ENCODE measurements at regions not wholly inside any gene's neighbourhood (a gene's known extent, or its start where the extent isn't known, plus 50 kb on each side); places are given as distances from the start of the nearest gene placed in this dataset.

- TF ChIP-seq CTCF (IDR thresholded peaks at IDR 0.05) (no peak), POLR2A (IDR thresholded peaks at IDR 0.05; ENCODE audit: low read depth) (no peak), EP300 (IDR thresholded peaks at IDR 0.05) (no peak), POLR2AphosphoS5 (IDR thresholded peaks at IDR 0.05) (no peak)
Observed at GRCh38 chr1:232207073-232207866, 422.7 kb downstream of the SIPA1L2 start.

All from esophagus muscularis mucosa (tissue), 4 donors.